GM23338 (cell line): ENCODE measurements at regions not wholly inside any gene's neighbourhood (a gene's known extent, or its start where the extent isn't known, plus 50 kb on each side); places are given as distances from the start of the nearest gene placed in this dataset.

Experiments used
- ATAC-seq: fragments of 200-7000 bp; cut with Tn5 transposase; 3 replicates; pipeline ENCODE4 v1.9.1; 2020
- DNase-seq: peaks from one replicate; pipeline ENCODE4 v3.0.0-alpha.2; 2015; ENCODE audit warnings: low spot score
- H2AFZ ChIP-seq: fragments of 200-600 bp; sonication (generic); 2 replicates; pipeline ENCODE4 v1.8.0; 2016; ENCODE audit warnings: antibody characterized with exemption, mild to moderate bottlenecking, moderate library complexity
- H3F3A ChIP-seq: fragments of 200-600 bp; sonication (generic); replicated peaks from 2 replicates; pipeline ENCODE4 v1.8.0; 2017; ENCODE audit warnings: antibody characterized with exemption, mixed run types, low read depth
- H3K27ac ChIP-seq: fragments of 200-600 bp; sonication (generic); 2 replicates; pipeline ENCODE4 v1.6.1; 2016; ENCODE audit warnings: low read depth
- H3K27me3 ChIP-seq: fragments of 200-600 bp; sonication (generic); 2 replicates; pipeline ENCODE4 v1.8.0; 2016; ENCODE audit warnings: mild to moderate bottlenecking, mixed run types, moderate library complexity; ENCODE audit not compliant: insufficient read depth
- H3K36me3 ChIP-seq: fragments of 200-600 bp; sonication (generic); 2 replicates; pipeline ENCODE4 v1.8.0; 2016; ENCODE audit warnings: mild to moderate bottlenecking; ENCODE audit not compliant: insufficient read depth
- H3K4me1 ChIP-seq: fragments of 200-600 bp; sonication (generic); 2 replicates; pipeline ENCODE4 v1.8.0; 2016; ENCODE audit warnings: mild to moderate bottlenecking, moderate library complexity; ENCODE audit not compliant: insufficient read depth
- H3K4me2 ChIP-seq: fragments of 200-600 bp; sonication (generic); 2 replicates; pipeline ENCODE4 v1.7.1; 2017; ENCODE audit warnings: mixed run types
- H3K4me3 ChIP-seq: fragments of 200-600 bp; sonication (generic); 2 replicates; pipeline ENCODE4 v1.6.1; 2016; ENCODE audit warnings: mixed run types
- H3K79me2 ChIP-seq: fragments of 200-600 bp; sonication (generic); replicated peaks from 2 replicates; pipeline ENCODE4 v1.8.0; 2017; ENCODE audit warnings: mild to moderate bottlenecking; ENCODE audit not compliant: insufficient read depth
- H3K9me2 ChIP-seq: fragments of 200-600 bp; sonication (generic); 2 replicates; pipeline ENCODE4 v1.8.0; 2017; ENCODE audit not compliant: insufficient read depth
- H4K20me1 ChIP-seq: fragments of 200-600 bp; sonication (generic); replicated peaks from 2 replicates; pipeline ENCODE4 v1.8.0; 2017; ENCODE audit warnings: mild to moderate bottlenecking; ENCODE audit not compliant: insufficient read depth
- H3K27ac Mint-ChIP-seq: 2 replicates; pipeline ENCODE4 v1.8.0; 2020; ENCODE audit warnings: inconsistent platforms, mild to moderate bottlenecking, moderate library complexity, mixed read lengths
- H3K27me3 Mint-ChIP-seq: 3 replicates; pipeline ENCODE4 v1.8.0; 2022; ENCODE audit warnings: low read depth, mild to moderate bottlenecking, moderate library complexity, mixed read lengths, inconsistent platforms; ENCODE audit not compliant: insufficient read depth, poor library complexity
- H3K36me3 Mint-ChIP-seq: 3 replicates; pipeline ENCODE4 v1.8.0; 2021; ENCODE audit warnings: low read depth, mild to moderate bottlenecking, inconsistent platforms, moderate library complexity, mixed read lengths
- H3K4me1 Mint-ChIP-seq: 3 replicates; pipeline ENCODE4 v1.8.0; 2020; ENCODE audit warnings: mild to moderate bottlenecking, inconsistent platforms, mixed read lengths
- H3K4me3 Mint-ChIP-seq: 3 replicates; pipeline ENCODE4 v1.8.0; 2021; ENCODE audit warnings: moderate library complexity, mild to moderate bottlenecking, inconsistent platforms, mixed read lengths
- H3K9me3 Mint-ChIP-seq: 3 replicates; pipeline ENCODE4 v1.8.0; 2020; ENCODE audit warnings: moderate library complexity, mild to moderate bottlenecking, inconsistent platforms, mixed read lengths
- CREB1 ChIP-seq: fragments of 250-450 bp; sonication (Bioruptor Pico); IDR thresholded peaks from 2 replicates; pipeline ENCODE4 v1.5.0; 2020; ENCODE audit warnings: low read depth, mild to moderate bottlenecking, moderate library complexity
- CTCF ChIP-seq, 2 experiments: fragments of 200-600 bp in 1 of 2; sonication (generic) in 1 of 2; conservative IDR thresholded peaks; 2 replicates each; pipeline versions ENCODE4 v1.5.1 to v1.6.1; 2016 to 2017; ENCODE audit warnings: antibody characterized with exemption in 2 of 2, low read depth in 2 of 2, mild to moderate bottlenecking in 2 of 2, moderate library complexity in 1 of 2
- ETS1 ChIP-seq: IDR thresholded peaks from 2 replicates; pipeline ENCODE4 v1.6.1; 2016; ENCODE audit warnings: antibody characterized with exemption
- EZH2 ChIP-seq: fragments of 200-600 bp; sonication (generic); IDR thresholded peaks from one replicate; pipeline ENCODE4 v1.8.0; 2017; ENCODE audit warnings: antibody characterized with exemption, mild to moderate bottlenecking, low read depth; ENCODE audit not compliant: unreplicated experiment
- EZH2phosphoT487 ChIP-seq: fragments of 200-600 bp; sonication (generic); IDR thresholded peaks from one replicate; pipeline ENCODE4 v1.8.1; 2018; ENCODE audit warnings: antibody characterized with exemption; ENCODE audit not compliant: unreplicated experiment
- JUNB ChIP-seq: IDR thresholded peaks from one replicate; pipeline ENCODE4 v1.6.1; 2016; ENCODE audit warnings: antibody characterized with exemption; ENCODE audit not compliant: unreplicated experiment
- NANOG ChIP-seq: IDR thresholded peaks from 2 replicates; pipeline ENCODE4 v1.6.1; 2016; ENCODE audit warnings: antibody characterized with exemption, borderline replicate concordance
- POLR2AphosphoS5 ChIP-seq: IDR thresholded peaks from 2 replicates; pipeline ENCODE4 v1.6.1; 2016; ENCODE audit warnings: antibody characterized with exemption, low read depth
- REST ChIP-seq: IDR thresholded peaks from one replicate; pipeline ENCODE4 v1.6.1; 2018; ENCODE audit warnings: antibody characterized with exemption; ENCODE audit not compliant: unreplicated experiment
- STAT1 ChIP-seq: IDR thresholded peaks from one replicate; pipeline ENCODE4 v1.6.1; 2016; ENCODE audit warnings: antibody characterized with exemption; ENCODE audit not compliant: unreplicated experiment
- ZNF114 ChIP-seq: fragments of 250-450 bp; sonication (Bioruptor Pico); IDR thresholded peaks from 2 replicates; pipeline ENCODE4 v1.5.0; 2020; ENCODE audit warnings: mild to moderate bottlenecking, moderate library complexity
- ZNF331 ChIP-seq: fragments of 250-450 bp; sonication (Bioruptor Pico); IDR thresholded peaks from 2 replicates; pipeline ENCODE4 v1.5.0; 2020; ENCODE audit warnings: low read depth, mild to moderate bottlenecking, moderate library complexity
- ZNF462 ChIP-seq: fragments of 250-450 bp; sonication (Bioruptor Pico); IDR thresholded peaks from 2 replicates; pipeline ENCODE4 v1.5.0; 2020; ENCODE audit warnings: mild to moderate bottlenecking, moderate library complexity

- no peak overlapping the region for H3K27ac ChIP-seq
- DNase-seq (no peak), ATAC-seq (no peak)
- H3K4me1 ChIP-seq: no peaks in the 10 kb centered on the region
- TF ChIP-seq ZNF114 (CRISPR knock-in tag) (no peak), EZH2 (no peak), POLR2AphosphoS5 (no peak), EZH2phosphoT487 (no peak), CREB1 (no peak), STAT1 (no peak), ETS1 (no peak), ZNF462 (CRISPR knock-in tag) (no peak), JUNB (no peak), CTCF (conservative IDR thresholded peaks at IDR 0.05; ENCODE audit: low read depth in 2 of 2) (no peak), REST (no peak), NANOG (no peak), ZNF331 (CRISPR knock-in tag) (no peak)
- Mint-ChIP-seq H3K36me3 (no peaks in the 10 kb centered on the region; the same call in 2 of the 3 replicates), H3K4me1 (peaks cover 9% of the 10 kb centered on the region), H3K27me3 (peaks cover 10% of the 10 kb centered on the region), H3K9me3 (no peaks in the 10 kb centered on the region), H3K4me3 (no peak overlapping the region), H3K27ac (no peak overlapping the region)
- H4K20me1 ChIP-seq: no peaks in the 10 kb centered on the region
- no peaks in the 10 kb centered on the region for H3K36me3 ChIP-seq
- H3K4me3 ChIP-seq: no peak overlapping the region
- H3K4me2 ChIP-seq: no peak overlapping the region
- H3F3A ChIP-seq: no peaks in the 10 kb centered on the region
- no peak overlapping the region for H2AFZ ChIP-seq
- no peaks in the 10 kb centered on the region for H3K79me2 ChIP-seq
- no peaks in the 10 kb centered on the region for H3K9me2 ChIP-seq
- no peaks in the 10 kb centered on the region for H3K27me3 ChIP-seq
Observed at GRCh38 chr10:128993443-128993842, 473.6 kb upstream of the MGMT start.
